NB4 (cell line): ENCODE measurements at regions not wholly inside any gene's neighbourhood (a gene's known extent, or its start where the extent isn't known, plus 50 kb on each side); places are given as distances from the start of the nearest gene placed in this dataset.

Experiments
- MYC ChIP-seq: IDR thresholded peaks from 2 replicates; pipeline ENCODE4 v1.6.1; 2011; ENCODE audit warnings: low read depth, low read length
- POLR2A ChIP-seq: IDR thresholded peaks from 2 replicates; pipeline ENCODE4 v1.6.1; 2011; ENCODE audit warnings: mild to moderate bottlenecking; ENCODE audit not compliant: insufficient read length; ENCODE audit errors: extremely low read depth
- TF ChIP-seq, protein P1 (sequence below): IDR thresholded peaks from one replicate; pipeline ENCODE4 v1.5.1; 2012; ENCODE audit warnings: low read depth, low read length

DNA sequence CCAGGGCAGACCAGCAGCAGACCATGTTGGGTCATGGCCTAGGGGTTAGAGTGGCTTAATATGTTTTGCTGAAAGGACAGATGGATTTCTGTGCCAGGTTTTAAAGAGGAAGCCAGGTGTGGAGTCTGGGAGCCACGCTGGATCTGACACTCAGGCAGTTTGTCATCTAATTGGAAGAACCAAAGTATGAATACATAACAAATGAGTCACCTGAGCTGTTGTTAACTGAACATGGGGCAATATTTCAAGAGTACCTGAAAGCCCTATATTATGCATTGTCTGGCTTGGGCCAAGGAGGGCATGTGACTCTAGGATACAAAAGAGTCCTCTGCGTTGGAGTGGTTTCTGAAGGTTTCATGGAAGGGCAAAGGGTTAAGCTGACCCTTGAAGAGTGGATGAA, 70.6 kb downstream of the LMO4 start:
- TF ChIP-seq POLR2A (no peak), MYC (no peak)
- TF ChIP-seq, protein P1, sequence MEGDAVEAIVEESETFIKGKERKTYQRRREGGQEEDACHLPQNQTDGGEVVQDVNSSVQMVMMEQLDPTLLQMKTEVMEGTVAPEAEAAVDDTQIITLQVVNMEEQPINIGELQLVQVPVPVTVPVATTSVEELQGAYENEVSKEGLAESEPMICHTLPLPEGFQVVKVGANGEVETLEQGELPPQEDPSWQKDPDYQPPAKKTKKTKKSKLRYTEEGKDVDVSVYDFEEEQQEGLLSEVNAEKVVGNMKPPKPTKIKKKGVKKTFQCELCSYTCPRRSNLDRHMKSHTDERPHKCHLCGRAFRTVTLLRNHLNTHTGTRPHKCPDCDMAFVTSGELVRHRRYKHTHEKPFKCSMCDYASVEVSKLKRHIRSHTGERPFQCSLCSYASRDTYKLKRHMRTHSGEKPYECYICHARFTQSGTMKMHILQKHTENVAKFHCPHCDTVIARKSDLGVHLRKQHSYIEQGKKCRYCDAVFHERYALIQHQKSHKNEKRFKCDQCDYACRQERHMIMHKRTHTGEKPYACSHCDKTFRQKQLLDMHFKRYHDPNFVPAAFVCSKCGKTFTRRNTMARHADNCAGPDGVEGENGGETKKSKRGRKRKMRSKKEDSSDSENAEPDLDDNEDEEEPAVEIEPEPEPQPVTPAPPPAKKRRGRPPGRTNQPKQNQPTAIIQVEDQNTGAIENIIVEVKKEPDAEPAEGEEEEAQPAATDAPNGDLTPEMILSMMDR, result no peak
